K562 (cell line): ENCODE measurements at regions not wholly inside any gene's neighbourhood (a gene's known extent, or its start where the extent isn't known, plus 50 kb on each side); places are given as distances from the start of the nearest gene placed in this dataset.

Experiments used
- BRCA1 ChIP-seq, 2 experiments: fragments of 450-650 bp in 1 of 2; sonication (generic) in 1 of 2; formaldehyde crosslinking in 1 of 2; IDR thresholded peaks; 2 replicates each; pipeline versions ENCODE4 v1.5.0 to v1.6.1; 2017 to 2020; ENCODE audit warnings: mild to moderate bottlenecking in 1 of 2, missing genetic modification reagents in 1 of 2
- CTCF ChIP-seq, 3 experiments: IDR thresholded peaks in 2 of 3; conservative IDR thresholded peaks in 1 of 3; 2 replicates each; pipeline ENCODE4 v1.5.1; 2011 to 2012; ENCODE audit warnings: low read length in 3 of 3, mild to moderate bottlenecking in 3 of 3, control low read depth in 2 of 3, improper control_type of control experiment in 1 of 3, inconsistent platforms in 1 of 3, low read depth in 1 of 3, mixed read lengths in 1 of 3, moderate library complexity in 1 of 3; ENCODE audit not compliant: insufficient read depth in 2 of 3
- EZH2 ChIP-seq: IDR thresholded peaks from 2 replicates; pipeline ENCODE4 v1.6.1; 2012; ENCODE audit warnings: low read depth, mild to moderate bottlenecking, inconsistent platforms, low read length, borderline replicate concordance
- GATAD2A ChIP-seq: fragments of 450-650 bp; IDR thresholded peaks from 2 replicates; pipeline ENCODE4 v1.6.1; 2017
- KLF1 ChIP-seq: fragments of 450-650 bp; IDR thresholded peaks from 2 replicates; pipeline ENCODE4 v1.6.1; 2016; ENCODE audit warnings: missing genetic modification characterization, missing compliant biosample characterization
- NR0B1 ChIP-seq: fragments of 450-650 bp; IDR thresholded peaks from one replicate; pipeline ENCODE4 v1.6.1; 2018; ENCODE audit warnings: mild to moderate bottlenecking, moderate library complexity; ENCODE audit not compliant: partially characterized antibody
- ZNF512 ChIP-seq: IDR thresholded peaks from 2 replicates; pipeline ENCODE4 v1.6.1; 2016; ENCODE audit warnings: missing genetic modification characterization, missing compliant biosample characterization
- ZNF79 ChIP-seq: fragments of 250-450 bp; sonication (Bioruptor Pico); IDR thresholded peaks from 2 replicates; pipeline ENCODE4 v1.4.0; 2020; ENCODE audit warnings: low read depth, mild to moderate bottlenecking, moderate library complexity
- TF ChIP-seq, protein P1 (sequence below): sonication (generic); formaldehyde crosslinking; IDR thresholded peaks from 2 replicates; pipeline ENCODE4 v1.8.0; 2022; ENCODE audit warnings: missing genetic modification reagents, mild to moderate bottlenecking, borderline replicate concordance
- TF ChIP-seq, protein P2 (sequence below): fragments of 450-650 bp; conservative IDR thresholded peaks from 2 replicates; pipeline ENCODE4 v1.6.1; 2016; ENCODE audit warnings: missing genetic modification characterization, low read depth, mild to moderate bottlenecking, missing compliant biosample characterization, moderate library complexity

GRCh38 chr6:22024973-22025467 lies 271.8 kb downstream of the PRL start:
- TF ChIP-seq CTCF (IDR thresholded peaks at IDR 0.05 in 2 of 3, conservative IDR thresholded peaks at IDR 0.05 in 1 of 3; ENCODE audit: insufficient read depth in 2 of 3, low read depth in 1 of 3, low read length in 3 of 3) (no peak), GATAD2A (no peak), ZNF79 (CRISPR knock-in tag) (0 out of 2 replicates have a peak, but pooled peaks have one; percentile 11), NR0B1 (no peak), KLF1 (no peak), ZNF512 (no peak), BRCA1 (IDR thresholded peaks at IDR 0.05) (no peak), BRCA1 (CRISPR knock-in tag; IDR thresholded peaks at IDR 0.05) (no peak), EZH2 (no peak)
- TF ChIP-seq, protein P1, sequence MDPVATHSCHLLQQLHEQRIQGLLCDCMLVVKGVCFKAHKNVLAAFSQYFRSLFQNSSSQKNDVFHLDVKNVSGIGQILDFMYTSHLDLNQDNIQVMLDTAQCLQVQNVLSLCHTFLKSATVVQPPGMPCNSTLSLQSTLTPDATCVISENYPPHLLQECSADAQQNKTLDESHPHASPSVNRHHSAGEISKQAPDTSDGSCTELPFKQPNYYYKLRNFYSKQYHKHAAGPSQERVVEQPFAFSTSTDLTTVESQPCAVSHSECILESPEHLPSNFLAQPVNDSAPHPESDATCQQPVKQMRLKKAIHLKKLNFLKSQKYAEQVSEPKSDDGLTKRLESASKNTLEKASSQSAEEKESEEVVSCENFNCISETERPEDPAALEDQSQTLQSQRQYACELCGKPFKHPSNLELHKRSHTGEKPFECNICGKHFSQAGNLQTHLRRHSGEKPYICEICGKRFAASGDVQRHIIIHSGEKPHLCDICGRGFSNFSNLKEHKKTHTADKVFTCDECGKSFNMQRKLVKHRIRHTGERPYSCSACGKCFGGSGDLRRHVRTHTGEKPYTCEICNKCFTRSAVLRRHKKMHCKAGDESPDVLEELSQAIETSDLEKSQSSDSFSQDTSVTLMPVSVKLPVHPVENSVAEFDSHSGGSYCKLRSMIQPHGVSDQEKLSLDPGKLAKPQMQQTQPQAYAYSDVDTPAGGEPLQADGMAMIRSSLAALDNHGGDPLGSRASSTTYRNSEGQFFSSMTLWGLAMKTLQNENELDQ (CRISPR knock-in tag), result no peak
- TF ChIP-seq, protein P2, sequence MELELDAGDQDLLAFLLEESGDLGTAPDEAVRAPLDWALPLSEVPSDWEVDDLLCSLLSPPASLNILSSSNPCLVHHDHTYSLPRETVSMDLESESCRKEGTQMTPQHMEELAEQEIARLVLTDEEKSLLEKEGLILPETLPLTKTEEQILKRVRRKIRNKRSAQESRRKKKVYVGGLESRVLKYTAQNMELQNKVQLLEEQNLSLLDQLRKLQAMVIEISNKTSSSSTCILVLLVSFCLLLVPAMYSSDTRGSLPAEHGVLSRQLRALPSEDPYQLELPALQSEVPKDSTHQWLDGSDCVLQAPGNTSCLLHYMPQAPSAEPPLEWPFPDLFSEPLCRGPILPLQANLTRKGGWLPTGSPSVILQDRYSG (tag), result no peak
